ENCODE measurements at regions not wholly inside any gene's neighbourhood (a gene's known extent, or its start where the extent isn't known, plus 50 kb on each side); places are given as distances from the start of the nearest gene placed in this dataset.
A peak's percentile ranks its signal among the peaks of the same experiment; 100 is the strongest.

GRCh38 chr4:45865781-45866180 lies 258.1 kb downstream of the GABRG1 start:
- DNase-seq (ENCODE audit: low read depth): peak; percentile 4
- no peak overlapping the region for H3K4me3 ChIP-seq (ENCODE audit: low read depth, low read length)
- TF ChIP-seq MYC (IDR thresholded peaks at IDR 0.05; ENCODE audit: low read depth, low read length) (no peak), MAX (IDR thresholded peaks at IDR 0.05; ENCODE audit: low read depth, low read length) (no peak), POLR2A (IDR thresholded peaks at IDR 0.05; ENCODE audit: extremely low read depth, insufficient read length) (no peak)
- TF ChIP-seq, protein P1, sequence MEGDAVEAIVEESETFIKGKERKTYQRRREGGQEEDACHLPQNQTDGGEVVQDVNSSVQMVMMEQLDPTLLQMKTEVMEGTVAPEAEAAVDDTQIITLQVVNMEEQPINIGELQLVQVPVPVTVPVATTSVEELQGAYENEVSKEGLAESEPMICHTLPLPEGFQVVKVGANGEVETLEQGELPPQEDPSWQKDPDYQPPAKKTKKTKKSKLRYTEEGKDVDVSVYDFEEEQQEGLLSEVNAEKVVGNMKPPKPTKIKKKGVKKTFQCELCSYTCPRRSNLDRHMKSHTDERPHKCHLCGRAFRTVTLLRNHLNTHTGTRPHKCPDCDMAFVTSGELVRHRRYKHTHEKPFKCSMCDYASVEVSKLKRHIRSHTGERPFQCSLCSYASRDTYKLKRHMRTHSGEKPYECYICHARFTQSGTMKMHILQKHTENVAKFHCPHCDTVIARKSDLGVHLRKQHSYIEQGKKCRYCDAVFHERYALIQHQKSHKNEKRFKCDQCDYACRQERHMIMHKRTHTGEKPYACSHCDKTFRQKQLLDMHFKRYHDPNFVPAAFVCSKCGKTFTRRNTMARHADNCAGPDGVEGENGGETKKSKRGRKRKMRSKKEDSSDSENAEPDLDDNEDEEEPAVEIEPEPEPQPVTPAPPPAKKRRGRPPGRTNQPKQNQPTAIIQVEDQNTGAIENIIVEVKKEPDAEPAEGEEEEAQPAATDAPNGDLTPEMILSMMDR (IDR thresholded peaks at IDR 0.05; ENCODE audit: low read depth, low read length): no peak

DNA sequence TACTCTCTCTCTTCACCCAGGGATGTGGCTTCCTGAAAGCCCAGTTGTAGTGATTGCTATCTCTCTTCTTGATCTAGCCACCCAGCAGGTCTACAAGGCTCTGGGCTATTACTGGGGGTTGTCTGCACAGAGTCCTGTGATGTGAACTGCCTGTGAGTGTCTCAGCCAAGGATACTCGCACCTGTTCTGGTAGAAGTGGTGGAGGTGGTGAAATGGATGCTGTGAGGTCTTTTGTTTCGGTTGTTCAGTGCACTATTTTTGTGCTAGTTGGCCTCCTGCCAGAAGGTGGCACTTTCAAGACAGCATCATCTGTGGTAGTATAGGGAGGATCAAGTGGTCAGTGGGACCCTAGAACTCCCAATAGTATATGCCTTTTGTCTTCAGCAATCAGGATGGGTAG lies 268.0 kb downstream of the GABRG1 start:
- no peak overlapping the region for H3K4me3 ChIP-seq (ENCODE audit: low read depth, low read length)
- no peak for DNase-seq (ENCODE audit: low read depth)
- TF ChIP-seq MAX (IDR thresholded peaks at IDR 0.05; ENCODE audit: low read depth, low read length): no peak
- TF ChIP-seq POLR2A (IDR thresholded peaks at IDR 0.05; ENCODE audit: extremely low read depth, insufficient read length): no peak
- no peak for TF ChIP-seq MYC (IDR thresholded peaks at IDR 0.05; ENCODE audit: low read depth, low read length)
- TF ChIP-seq, protein P1 (IDR thresholded peaks at IDR 0.05; ENCODE audit: low read depth, low read length): no peak

DNA sequence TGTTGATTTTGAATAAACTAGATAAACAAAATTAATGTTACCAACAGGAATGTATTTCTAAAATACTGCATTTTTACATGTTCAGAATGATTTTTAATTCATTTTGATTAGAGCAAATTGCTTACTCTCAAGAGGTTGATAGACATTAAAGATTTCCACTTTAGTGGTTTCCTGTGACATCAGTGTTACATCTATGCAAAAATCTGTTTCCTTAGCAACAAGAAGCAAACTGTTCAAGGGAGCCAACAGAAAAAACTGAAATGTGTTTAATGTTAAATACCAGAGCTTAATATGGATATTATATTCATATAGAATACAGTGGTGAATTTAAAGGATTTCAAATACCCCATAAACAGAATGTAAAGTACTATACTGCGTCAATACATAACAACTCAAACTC lies 277.8 kb downstream of the GABRG1 start:
- no peak for TF ChIP-seq MYC (IDR thresholded peaks at IDR 0.05; ENCODE audit: low read depth, low read length)
- TF ChIP-seq MAX (IDR thresholded peaks at IDR 0.05; ENCODE audit: low read depth, low read length): no peak
- TF ChIP-seq, protein P1 (IDR thresholded peaks at IDR 0.05; ENCODE audit: low read depth, low read length): no peak
- no peak for TF ChIP-seq POLR2A (IDR thresholded peaks at IDR 0.05; ENCODE audit: extremely low read depth, insufficient read length)
- no peak overlapping the region for H3K4me3 ChIP-seq (ENCODE audit: low read depth, low read length)
- no peak for DNase-seq (ENCODE audit: low read depth)

DNA sequence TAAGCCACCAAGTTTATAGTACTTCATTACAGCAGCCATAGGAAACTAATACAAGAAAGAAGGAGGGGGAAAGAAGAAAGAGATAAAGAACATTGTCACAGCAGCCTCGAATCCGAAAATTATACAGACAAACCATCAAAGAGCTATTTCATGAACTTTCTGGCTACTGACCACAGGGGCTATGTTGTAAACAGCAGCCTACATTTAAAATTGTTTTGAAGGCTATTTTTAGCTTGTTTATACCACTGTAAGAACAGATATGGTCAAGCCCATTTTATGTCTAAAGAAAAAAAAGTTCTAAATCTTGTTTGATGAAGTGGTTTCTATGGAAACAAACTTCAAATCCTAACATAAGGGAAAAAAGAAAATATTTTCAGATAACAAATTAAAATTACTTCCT lies 282.1 kb downstream of the GABRG1 start:
- no peak for DNase-seq (ENCODE audit: low read depth)

GRCh38 chr4:45831692-45832091 lies 292.2 kb downstream of the GABRG1 start:
- TF ChIP-seq POLR2A (IDR thresholded peaks at IDR 0.05; ENCODE audit: extremely low read depth, insufficient read length): no peak
- TF ChIP-seq MYC (IDR thresholded peaks at IDR 0.05; ENCODE audit: low read depth, low read length): no peak
- TF ChIP-seq MAX (IDR thresholded peaks at IDR 0.05; ENCODE audit: low read depth, low read length): no peak
- TF ChIP-seq, protein P1 (IDR thresholded peaks at IDR 0.05; ENCODE audit: low read depth, low read length): no peak
- no peak overlapping the region for H3K4me3 ChIP-seq (ENCODE audit: low read depth, low read length)
- DNase-seq (ENCODE audit: low read depth): no peak

More for the DNA sequence above, 282.1 kb downstream of the GABRG1 start:
- no peak overlapping the region for H3K4me3 ChIP-seq (ENCODE audit: low read depth, low read length)
- no peak for TF ChIP-seq POLR2A (IDR thresholded peaks at IDR 0.05; ENCODE audit: extremely low read depth, insufficient read length)
- TF ChIP-seq, protein P1 (IDR thresholded peaks at IDR 0.05; ENCODE audit: low read depth, low read length): no peak
- TF ChIP-seq MYC (IDR thresholded peaks at IDR 0.05; ENCODE audit: low read depth, low read length): no peak
- no peak for TF ChIP-seq MAX (IDR thresholded peaks at IDR 0.05; ENCODE audit: low read depth, low read length)

DNA sequence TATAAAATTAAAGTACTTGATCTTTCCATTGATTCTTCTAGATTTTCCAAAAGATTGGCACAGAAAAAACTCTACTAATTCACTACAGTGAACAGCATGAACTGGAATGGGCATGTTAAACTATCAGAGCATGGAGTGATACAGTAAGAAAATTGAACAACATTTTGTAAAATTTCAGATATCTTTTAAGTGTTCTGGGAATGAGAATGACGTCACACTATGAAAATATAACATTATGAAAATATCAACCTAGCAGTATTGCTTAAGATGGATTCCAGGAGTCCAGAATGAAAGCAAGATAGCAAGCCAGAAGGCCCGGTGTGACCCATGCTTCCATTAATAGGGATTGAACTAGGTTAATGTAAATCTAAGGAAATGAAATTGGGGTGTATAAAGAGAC lies 319.9 kb downstream of the GABRG1 start:
- no peak for TF ChIP-seq MYC (IDR thresholded peaks at IDR 0.05; ENCODE audit: low read depth, low read length)
- TF ChIP-seq, protein P1 (IDR thresholded peaks at IDR 0.05; ENCODE audit: low read depth, low read length): no peak
- no peak for TF ChIP-seq MAX (IDR thresholded peaks at IDR 0.05; ENCODE audit: low read depth, low read length)
- DNase-seq (ENCODE audit: low read depth): no peak
- H3K4me3 ChIP-seq (ENCODE audit: low read depth, low read length): no peak overlapping the region

Measured in NB4 (cell line).